DMS53 treated with DMSO at 0.1 percent for 48 hours (cell line): ENCODE measurements at regions not wholly inside any gene's neighbourhood (a gene's known extent, or its start where the extent isn't known, plus 50 kb on each side); places are given as distances from the start of the nearest gene placed in this dataset.

ENCODE experiments used
- DNase-seq: peaks from one replicate; lab custom pipeline; 2025; ENCODE audit not compliant: unreplicated experiment; lab: John Stamatoyannopoulos, UW

- no peak for DNase-seq
Observed at GRCh38 chr12:84807249-84807648, 105.3 kb downstream of the SLC6A15 start.

GRCh38 chr12:84805474-84805858, 107.1 kb downstream of the SLC6A15 start:
- no peak for DNase-seq

DNA sequence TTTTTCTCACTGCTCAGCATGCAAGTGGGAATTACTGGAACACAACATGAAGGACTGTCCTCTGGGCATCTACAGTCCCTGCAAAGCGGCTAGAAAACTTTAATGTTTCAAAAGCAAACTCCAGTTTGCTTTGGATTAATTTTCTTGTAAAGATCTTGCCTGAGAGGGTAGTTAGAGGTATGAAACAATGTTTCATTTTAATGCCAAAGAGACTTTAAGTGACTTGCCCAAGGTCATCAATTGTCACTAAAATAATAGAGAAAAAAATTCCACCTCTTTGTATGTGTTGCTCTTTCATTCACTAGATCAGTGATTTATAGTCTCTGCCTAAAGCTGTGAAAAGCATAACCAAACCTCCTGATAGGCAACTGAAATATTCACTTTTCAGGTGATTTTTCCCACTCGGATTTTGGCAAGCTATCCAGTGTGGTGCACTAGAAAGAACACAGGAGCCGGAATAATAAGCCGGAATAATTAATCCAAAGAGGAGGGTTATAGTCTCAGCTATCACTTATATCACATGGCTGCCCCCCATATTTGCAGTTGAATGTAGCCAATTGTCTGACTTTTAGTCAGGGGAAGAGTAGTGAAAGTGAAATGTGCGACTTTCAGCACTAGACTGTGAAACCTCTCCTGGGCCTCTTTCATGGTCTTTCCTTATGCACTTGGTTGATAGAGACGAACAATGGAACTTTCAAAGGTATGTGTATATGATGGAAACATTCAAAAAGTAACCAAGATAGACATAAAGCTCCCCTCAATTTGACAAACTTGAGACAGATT, 107.7 kb downstream of the SLC6A15 start:
- no peak for DNase-seq

- DNase-seq, result no peak
Observed at GRCh38 chr12:84803661-84804060, 108.9 kb downstream of the SLC6A15 start.

DNA sequence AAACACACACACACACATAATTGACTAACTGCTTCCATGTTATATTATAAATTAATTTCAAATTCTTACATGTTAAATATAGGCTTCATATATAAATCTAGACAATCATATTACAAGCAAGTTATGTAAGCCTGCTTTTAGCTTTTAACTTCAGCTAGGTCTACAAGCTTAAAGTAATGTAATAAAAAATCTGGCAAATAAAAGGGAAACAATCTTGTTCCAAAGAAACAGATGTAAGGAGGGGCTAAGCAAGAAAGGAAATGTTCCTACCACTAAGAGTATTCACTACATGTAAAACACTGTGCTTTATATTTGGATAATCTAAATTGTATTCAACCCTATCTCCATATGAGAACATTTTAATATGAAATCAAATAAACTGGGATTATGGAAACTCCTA, 110.4 kb downstream of the SLC6A15 start:
- no peak for DNase-seq

DNA sequence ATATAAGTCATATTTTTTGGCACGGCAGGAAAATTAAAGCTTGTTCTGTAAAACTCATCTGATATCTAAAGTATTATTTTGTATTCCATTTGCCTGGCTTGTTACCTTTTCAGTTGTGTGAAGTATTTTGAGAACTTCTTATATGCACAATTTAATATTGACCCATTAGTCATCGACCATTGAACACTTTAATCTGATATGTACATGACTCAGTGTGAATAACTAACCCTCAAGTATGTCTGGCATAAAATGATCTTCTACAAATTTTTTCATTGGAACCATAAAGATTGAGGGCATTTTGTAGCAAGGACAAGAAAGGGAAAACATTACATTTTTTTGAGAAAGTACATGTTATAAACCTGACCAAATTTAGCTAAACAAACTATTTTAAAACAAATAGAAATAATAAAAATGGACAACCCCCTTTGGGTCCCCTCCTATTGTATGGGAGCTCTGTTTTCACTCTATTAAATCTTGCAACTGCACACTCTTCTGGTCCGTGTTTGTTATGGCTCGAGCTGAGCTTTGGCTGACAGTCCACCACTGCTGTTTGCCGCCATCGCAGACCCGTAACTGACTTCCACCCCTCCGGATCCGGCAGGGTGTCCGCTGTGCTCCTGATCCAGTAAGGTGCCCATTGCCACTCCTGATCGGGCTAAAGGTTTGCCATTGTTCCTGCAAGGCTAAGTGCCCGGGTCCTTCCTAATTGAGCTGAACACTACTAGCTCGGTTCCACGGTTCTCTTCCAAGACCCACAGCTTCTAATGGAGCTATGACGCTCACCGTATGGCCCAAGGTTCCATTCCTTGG, 118.8 kb downstream of the SLC6A15 start:
- DNase-seq, result no peak

- DNase-seq, result no peak
Observed at GRCh38 chr12:84791444-84791843, 121.2 kb downstream of the SLC6A15 start.

GRCh38 chr12:84789184-84789583, 123.4 kb downstream of the SLC6A15 start:
- DNase-seq, result no peak

DNA sequence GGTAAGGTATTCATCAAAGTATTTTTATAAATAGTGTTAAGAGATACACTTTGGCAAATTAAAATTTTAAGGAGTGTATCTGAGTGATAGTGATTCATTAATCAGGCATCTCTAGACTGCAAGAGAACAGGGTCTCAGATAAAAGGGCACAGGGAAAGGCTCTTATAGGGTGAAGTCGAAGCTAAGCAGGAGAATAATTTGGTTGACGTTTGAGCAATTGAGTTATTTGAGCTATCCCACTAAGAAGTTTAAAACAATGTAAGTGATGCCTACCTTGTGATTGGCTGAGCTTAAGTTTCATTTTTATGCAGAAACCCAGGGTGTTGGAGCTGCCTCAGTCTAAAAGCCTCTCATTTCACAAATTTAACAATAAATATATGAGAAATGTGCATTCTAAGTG, 125.3 kb downstream of the SLC6A15 start:
- DNase-seq, result no peak

DNA sequence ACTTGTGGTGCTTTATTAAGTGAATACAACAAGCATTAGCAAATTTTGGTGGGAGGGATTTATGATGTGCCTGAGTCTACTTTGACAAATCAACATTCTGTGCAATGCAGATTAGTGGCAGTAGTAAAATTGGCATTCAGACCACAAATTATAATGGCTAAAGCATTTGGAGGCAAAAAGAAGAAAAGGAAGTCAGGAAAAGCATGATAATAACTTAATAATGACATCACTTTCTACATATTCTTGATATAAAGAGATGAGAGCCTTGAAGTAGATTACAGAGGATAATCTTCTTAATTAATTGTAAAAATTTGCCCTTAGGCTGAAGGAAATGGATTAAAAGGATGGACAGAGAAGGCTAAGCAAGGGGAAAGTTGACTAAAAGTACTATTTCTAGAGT, 126.0 kb downstream of the SLC6A15 start:
- no peak for DNase-seq

DNA sequence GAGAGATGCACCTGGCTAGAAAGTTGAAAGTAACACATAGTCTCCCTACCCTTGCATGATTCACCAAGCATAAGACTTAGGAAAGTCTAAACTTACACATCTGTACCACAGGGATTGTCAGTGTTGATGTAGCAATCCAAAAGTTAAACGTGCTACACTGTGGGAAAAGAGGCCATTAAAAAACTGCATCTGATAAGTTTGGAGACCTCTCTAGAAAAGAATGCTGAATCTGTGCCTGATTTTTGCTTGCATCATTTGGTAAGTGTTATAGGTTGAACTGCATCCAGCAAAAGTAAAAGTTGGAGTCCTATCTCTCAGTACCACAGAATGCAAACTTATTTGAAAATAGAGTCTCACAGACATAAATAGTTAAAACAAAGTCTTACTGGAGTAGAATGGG, 126.6 kb downstream of the SLC6A15 start:
- DNase-seq, result no peak

DNA sequence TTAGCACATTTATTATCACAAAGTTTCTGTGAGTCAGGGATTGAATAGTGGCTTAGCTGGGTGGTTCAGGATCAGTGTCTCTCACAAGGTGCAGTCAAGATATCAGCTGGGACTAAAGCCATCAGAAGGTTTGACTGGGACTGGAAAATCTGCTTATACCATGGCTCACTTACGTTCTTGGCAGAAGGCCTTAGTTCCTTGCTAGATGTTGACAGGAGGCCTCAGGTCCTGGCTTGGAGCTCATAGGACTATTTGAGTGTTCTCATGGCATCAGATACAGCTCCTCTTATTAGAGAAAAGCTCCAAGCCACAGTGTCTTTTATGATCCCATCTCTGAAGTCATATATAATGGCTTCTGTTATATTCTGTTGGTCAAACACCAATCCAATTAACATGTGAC, 127.3 kb downstream of the SLC6A15 start:
- no peak for DNase-seq

- no peak for DNase-seq
Observed at GRCh38 chr12:84779169-84779568, 133.4 kb downstream of the SLC6A15 start.

DNA sequence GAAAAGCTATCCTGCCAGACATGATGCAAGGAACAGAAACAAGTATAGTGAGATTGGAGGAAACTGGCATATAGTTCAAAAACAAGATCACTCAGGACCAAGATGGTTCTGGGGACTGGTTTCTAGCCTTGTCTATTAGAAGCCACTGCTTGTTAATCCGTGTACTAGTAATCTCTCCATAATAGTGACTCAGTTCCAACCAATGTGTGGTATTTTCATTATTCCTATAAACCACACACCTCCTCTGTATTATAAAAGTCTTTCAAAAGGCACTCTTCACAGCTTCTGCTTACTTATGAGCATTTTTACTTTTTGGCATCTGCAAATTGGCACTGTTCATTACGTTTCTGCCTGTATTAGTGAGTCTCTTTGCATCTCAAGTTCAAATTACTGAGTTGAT, 140.3 kb downstream of the SLC6A15 start:
- DNase-seq, result no peak

DNA sequence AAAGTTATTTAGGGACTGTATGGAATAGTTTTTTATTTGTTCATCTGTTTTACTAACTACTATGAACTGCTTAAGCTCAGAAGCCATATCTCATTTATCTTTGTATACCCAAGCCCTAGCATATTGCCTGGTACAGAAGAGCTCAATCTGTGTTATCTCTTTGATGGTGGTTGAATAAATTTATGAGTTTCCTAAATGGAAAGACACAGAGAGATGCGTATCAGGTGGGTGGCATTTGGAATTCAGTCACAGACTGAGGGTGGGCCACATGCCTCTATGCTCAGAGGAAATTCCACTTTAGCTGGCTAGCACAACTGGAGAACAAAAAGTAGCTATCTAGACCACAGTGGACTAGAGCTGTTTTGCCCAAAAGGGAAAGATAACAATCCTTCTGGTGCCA, 145.5 kb downstream of the SLC6A15 start:
- DNase-seq, result no peak

GRCh38 chr12:84766375-84766774, 146.2 kb downstream of the SLC6A15 start:
- DNase-seq, result no peak

DNA sequence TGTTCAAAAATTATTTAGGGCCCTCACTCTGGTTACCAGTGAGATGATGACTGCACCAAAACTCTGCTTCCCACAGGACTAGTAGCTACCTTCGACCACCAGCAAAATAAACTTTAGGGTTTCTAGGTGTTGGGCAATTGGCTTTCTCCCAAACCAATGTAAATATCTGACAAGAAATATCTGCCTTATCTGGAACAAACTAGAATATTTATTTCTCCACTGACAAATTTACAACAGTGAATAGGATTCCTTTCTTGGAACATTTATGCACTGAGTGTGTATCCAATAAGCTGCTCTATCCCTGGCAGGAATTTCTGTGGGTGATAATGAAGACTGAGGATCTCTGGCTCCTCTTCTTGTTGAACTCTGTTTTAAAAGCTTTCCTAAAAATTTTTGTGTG, 148.6 kb downstream of the SLC6A15 start:
- DNase-seq, result no peak

DNA sequence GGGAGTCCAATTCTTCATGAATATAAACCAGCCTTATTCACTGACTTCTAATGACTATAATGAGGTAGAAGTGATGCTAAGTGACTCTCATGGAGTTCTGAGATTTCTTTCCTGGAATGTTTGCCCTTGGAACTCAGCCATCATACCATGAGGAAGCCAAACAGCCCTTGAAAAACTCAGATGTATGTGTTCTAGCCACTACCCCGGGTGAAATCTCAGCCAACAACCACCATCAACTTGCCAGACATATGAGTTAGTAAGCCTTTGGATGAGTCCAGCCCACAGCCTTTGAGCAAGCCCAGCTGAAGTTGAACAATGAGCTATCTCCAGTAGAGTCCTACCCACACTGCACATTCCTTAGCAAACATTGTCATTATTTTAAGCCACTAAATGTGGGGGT, 149.5 kb downstream of the SLC6A15 start:
- no peak for DNase-seq

DNA sequence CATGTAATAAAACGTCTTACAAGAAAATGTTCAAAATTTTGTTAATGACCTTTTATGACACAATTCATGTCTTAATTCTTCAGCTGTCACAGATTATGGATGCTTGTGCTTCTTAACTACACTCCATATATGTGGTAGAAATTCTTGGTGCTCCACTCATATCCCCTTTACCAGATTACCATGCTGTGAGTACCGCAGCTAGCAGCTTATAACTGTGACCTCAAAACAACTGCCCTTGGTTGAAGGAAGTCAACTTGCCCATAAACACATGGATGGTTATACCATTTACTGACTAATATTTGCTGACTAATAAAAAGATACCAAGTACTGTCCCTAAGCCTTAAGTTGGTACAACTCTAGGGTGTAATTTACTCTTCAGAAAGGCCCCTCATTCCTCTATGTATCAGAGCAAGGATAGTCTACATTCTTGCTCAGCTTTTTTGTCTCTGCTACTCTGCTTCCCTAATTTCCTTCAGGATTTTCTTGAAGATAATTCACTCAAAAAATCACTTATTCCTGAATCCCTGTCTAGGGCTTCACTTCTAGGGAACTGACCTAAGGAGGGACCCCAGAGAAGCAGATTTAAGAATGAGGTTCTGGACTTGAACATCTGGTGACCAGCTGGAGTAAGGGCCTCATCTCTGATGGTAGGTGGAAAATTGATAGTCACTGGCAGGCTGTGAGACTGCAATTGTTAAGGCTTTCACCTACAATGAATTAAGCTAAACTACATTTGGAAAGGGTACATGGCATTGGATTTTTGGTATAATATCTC, 152.3 kb downstream of the SLC6A15 start:
- no peak for DNase-seq

GRCh38 chr12:84757978-84758377, 154.6 kb downstream of the SLC6A15 start:
- DNase-seq, result no peak

- DNase-seq, result no peak
Observed at GRCh38 chr12:84756961-84757360, 155.6 kb downstream of the SLC6A15 start.

DNA sequence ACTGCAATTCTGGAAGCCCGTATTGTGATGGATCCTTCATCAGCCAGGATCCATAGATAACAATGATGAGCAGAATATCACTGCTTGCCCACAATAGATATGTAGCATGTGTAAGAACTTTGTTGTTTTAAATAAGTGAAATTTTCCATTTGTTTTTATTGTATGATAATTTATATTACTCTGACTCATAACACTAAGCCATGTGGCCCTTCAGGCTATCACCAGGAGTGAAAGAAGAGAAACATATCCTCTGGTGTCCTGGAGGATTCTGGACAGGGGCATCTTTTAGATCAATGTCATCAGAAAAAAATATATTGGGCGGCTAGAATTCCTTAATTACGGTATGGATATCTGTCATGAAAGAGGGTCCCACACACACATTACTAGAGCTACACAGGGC, 167.5 kb downstream of the SLC6A15 start:
- no peak for DNase-seq
